HEK293 (cell line): ENCODE measurements at regions not wholly inside any gene's neighbourhood (a gene's known extent, or its start where the extent isn't known, plus 50 kb on each side); places are given as distances from the start of the nearest gene placed in this dataset.

Experiments
- CTCF ChIA-PET: fragments of 350-600 bp; formaldehyde crosslinking; extraction: SDS; loops from one replicate; lab custom pipeline; 2021; ENCODE audit warnings: antibody characterized with exemption; lab: Yijun Ruan, JAX
- POLR2A ChIA-PET: fragments of 300-600 bp; formaldehyde crosslinking; extraction: SDS; loops from one replicate; lab custom pipeline; 2020; ENCODE audit warnings: antibody characterized with exemption, inconsistent platforms; lab: Yijun Ruan, JAX
- H3K27ac ChIP-seq: fragments of 200-500 bp; sonication (Bioruptor generic); 2 replicates; pipeline ENCODE4 v1.5.1; 2014; ENCODE audit warnings: low read depth, low read length, control low read depth, inconsistent platforms; ENCODE audit errors: extremely low read depth
- H3K36me3 ChIP-seq, 2 experiments: fragments of 200-500 bp in 1 of 2; sonication (Bioruptor generic) in 1 of 2; 1 replicate in 1 of 2; 2 replicates in 1 of 2; pipeline ENCODE4 v1.5.1; 2014 to 2017; ENCODE audit warnings: inconsistent platforms in 2 of 2, low read length in 2 of 2; ENCODE audit not compliant: control insufficient read depth in 2 of 2, insufficient read depth in 1 of 2
- H3K4me1 ChIP-seq: fragments of 200-500 bp; sonication (Bioruptor generic); 2 replicates; pipeline ENCODE4 v1.5.1; 2014; ENCODE audit warnings: mild to moderate bottlenecking, low read length, inconsistent platforms; ENCODE audit not compliant: control insufficient read depth, insufficient read depth
- H3K4me3 ChIP-seq: 2 replicates; pipeline ENCODE4 v1.5.1; 2011; ENCODE audit warnings: low read depth, mild to moderate bottlenecking, control low read depth, low read length, moderate library complexity
- H3K9me3 ChIP-seq: fragments of 200-500 bp; sonication (Bioruptor generic); 2 replicates; pipeline ENCODE4 v1.5.1; 2014; ENCODE audit warnings: low read depth, low read length, inconsistent platforms; ENCODE audit not compliant: control insufficient read depth, insufficient read depth
- ATF2 ChIP-seq: fragments of 450-650 bp; formaldehyde crosslinking; IDR thresholded peaks from 2 replicates; pipeline ENCODE4 v1.5.1; 2016; ENCODE audit warnings: missing biosample characterization, missing genetic modification characterization, low read depth
- HIC1 ChIP-seq: fragments of 450-650 bp; formaldehyde crosslinking; IDR thresholded peaks from 2 replicates; pipeline ENCODE4 v1.5.1; 2016; ENCODE audit warnings: missing biosample characterization, missing genetic modification characterization
- KLF17 ChIP-seq: fragments of 450-650 bp; formaldehyde crosslinking; IDR thresholded peaks from 2 replicates; pipeline ENCODE4 v1.5.1; 2016; ENCODE audit warnings: missing biosample characterization, missing genetic modification characterization
- ZBTB11 ChIP-seq: fragments of 450-650 bp; formaldehyde crosslinking; conservative IDR thresholded peaks from 2 replicates; pipeline ENCODE4 v1.5.1; 2016; ENCODE audit warnings: low read depth, missing biosample characterization, missing genetic modification characterization
- ZFHX2 ChIP-seq: fragments of 450-650 bp; formaldehyde crosslinking; conservative IDR thresholded peaks from 2 replicates; pipeline ENCODE4 v1.5.1; 2016; ENCODE audit warnings: missing biosample characterization, missing genetic modification characterization
- ZNF132 ChIP-seq: fragments of 450-650 bp; formaldehyde crosslinking; IDR thresholded peaks from 2 replicates; pipeline ENCODE4 v1.5.1; 2017; ENCODE audit warnings: missing biosample characterization, missing genetic modification characterization, borderline replicate concordance
- ZNF2 ChIP-seq: fragments of 450-650 bp; formaldehyde crosslinking; IDR thresholded peaks from 2 replicates; pipeline ENCODE4 v1.5.1; 2016; ENCODE audit warnings: missing biosample characterization, missing genetic modification characterization
- ZNF202 ChIP-seq: fragments of 450-650 bp; formaldehyde crosslinking; IDR thresholded peaks from 2 replicates; pipeline ENCODE4 v1.5.1; 2016; ENCODE audit warnings: missing biosample characterization, missing genetic modification characterization, borderline replicate concordance
- ZNF214 ChIP-seq: fragments of 450-650 bp; formaldehyde crosslinking; IDR thresholded peaks from 2 replicates; pipeline ENCODE4 v1.5.1; 2017; ENCODE audit warnings: missing biosample characterization, mild to moderate bottlenecking, missing genetic modification characterization, borderline replicate concordance
- ZNF280D ChIP-seq: fragments of 450-650 bp; formaldehyde crosslinking; IDR thresholded peaks from 2 replicates; pipeline ENCODE4 v1.5.1; 2016; ENCODE audit warnings: missing biosample characterization, missing genetic modification characterization
- ZNF311 ChIP-seq: fragments of 450-650 bp; formaldehyde crosslinking; IDR thresholded peaks from 2 replicates; pipeline ENCODE4 v1.5.1; 2017; ENCODE audit warnings: missing biosample characterization, missing genetic modification characterization, borderline replicate concordance
- ZNF324 ChIP-seq: fragments of 450-650 bp; formaldehyde crosslinking; IDR thresholded peaks from 2 replicates; pipeline ENCODE4 v1.5.1; 2016; ENCODE audit warnings: missing biosample characterization, missing genetic modification characterization
- ZNF501 ChIP-seq: fragments of 450-650 bp; formaldehyde crosslinking; IDR thresholded peaks from 2 replicates; pipeline ENCODE4 v1.5.1; 2016; ENCODE audit warnings: missing biosample characterization, missing genetic modification characterization
- ZNF596 ChIP-seq: fragments of 450-650 bp; IDR thresholded peaks from 2 replicates; pipeline ENCODE4 v1.5.0; 2018; ENCODE audit warnings: missing biosample characterization, mild to moderate bottlenecking, missing genetic modification characterization, moderate library complexity

GRCh38 chr18:61727241-61728193 lies 165.3 kb downstream of the RNF152 start (continued):
- TF ChIP-seq ZNF501: 0 out of 2 replicates have a peak, but pooled peaks have one; percentile 30
- no peak for TF ChIP-seq ZNF311 (tag by site-specific recombination)
- no peak for TF ChIP-seq ZNF280D (tag by site-specific recombination)
- TF ChIP-seq ZBTB11: peak; percentile 79
- TF ChIP-seq ATF2 (tag by site-specific recombination): no peak

- TF ChIP-seq ZNF311 (tag by site-specific recombination): no peak
- POLR2A ChIA-PET: no interaction called here
- CTCF ChIA-PET: interaction anchor here (0.9 kb wide), 1 partner anchor 142 kb away, joined by 3 read pairs; no protein-coding TSS in a partner anchor
- no peak overlapping the region for H3K27ac ChIP-seq
- no peaks in the 10 kb centered on the region for H3K4me1 ChIP-seq
- H3K4me3 ChIP-seq: no peak overlapping the region
- H3K9me3 ChIP-seq: no peaks in the 10 kb centered on the region
- no peaks in the 10 kb centered on the region for H3K36me3 ChIP-seq
Observed at GRCh38 chr18:61724532-61724931, 168.3 kb downstream of the RNF152 start.

- POLR2A ChIA-PET: no interaction called here
- Histone ChIP-seq H3K4me1 (no peaks in the 10 kb centered on the region), H3K4me3 (no peak overlapping the region), H3K9me3 (no peaks in the 10 kb centered on the region), H3K27ac (no peak overlapping the region), H3K36me3 (no peaks in the 10 kb centered on the region)
- CTCF ChIA-PET: interaction anchor here (0.6 to 1.1 kb wide), 2 partner anchors 34 to 409 kb away, joined by 3 to 4 read pairs; no protein-coding TSS in a partner anchor
- TF ChIP-seq ZNF132 (tag by site-specific recombination) (no peak), ZNF214 (no peak), ZNF2 (tag by site-specific recombination) (no peak)
Observed at GRCh38 chr18:61722247-61722646, 170.6 kb downstream of the RNF152 start.

GRCh38 chr18:61720496-61720895 lies 172.3 kb downstream of the RNF152 start:
- Histone ChIP-seq H3K36me3 (no peaks in the 10 kb centered on the region), H3K27ac (no peak overlapping the region), H3K9me3 (no peaks in the 10 kb centered on the region), H3K4me3 (no peak overlapping the region), H3K4me1 (no peaks in the 10 kb centered on the region)
- ChIA-PET CTCF (no interaction called here), POLR2A (no interaction called here)
- TF ChIP-seq KLF17 (no peak), ZNF202 (tag by site-specific recombination) (no peak), ZNF324 (no peak), ZFHX2 (tag by site-specific recombination) (no peak), HIC1 (no peak), ZNF596 (no peak)
